K562 (cell line): ENCODE measurements at regions not wholly inside any gene's neighbourhood (a gene's known extent, or its start where the extent isn't known, plus 50 kb on each side); places are given as distances from the start of the nearest gene placed in this dataset.
"Not testable (repeated sequence)": the region's sequence is repeated elsewhere in the genome, so short reads cannot be mapped to it uniquely, and the experiment has no call there.

Source experiments
- ATAC-seq: fragments of 200-7000 bp; cut with Tn5 transposase; 3 replicates; pipeline ENCODE4 v1.9.1; 2020; ENCODE audit warnings: moderate library complexity
- BruUV-seq: library from RNA; stranded (reverse); fragments of 400-500 nt; replicated peaks from 2 replicates; lab custom pipeline; 2021; lab: Mats Ljungman, UMichigan
- CTCF ChIA-PET: fragments of 300-600 bp; formaldehyde crosslinking; extraction: SDS; loops from one replicate; lab custom pipeline; 2021; ENCODE audit warnings: low intra/inter-chr PET ratio; lab: Yijun Ruan, JAX
- POLR2A ChIA-PET: fragments of 300-600, 350-650 bp; sonication (Branson Sonifier 250); formaldehyde crosslinking; extraction: SDS; loops from one replicate; lab custom pipeline; 2021; ENCODE audit warnings: antibody characterized with exemption, inconsistent platforms; lab: Yijun Ruan, JAX
- DNase-seq, 4 experiments: peaks; one replicate each; pipeline versions ENCODE4 v3.0.0 to v3.0.0-alpha.2; 2011 to 2018; ENCODE audit warnings: low spot score in 3 of 4, mixed read lengths in 3 of 4; ENCODE audit errors: extremely low read depth in 1 of 4
- FAIRE-seq: peaks from 2 replicates; lab custom pipeline; 2011; peaks lifted over from hg19 to GRCh38; lab: Jason Lieb, UNC
- H2AFZ ChIP-seq: 2 replicates; pipeline ENCODE4 v1.6.0; 2011; ENCODE audit warnings: low read depth, low read length, control low read depth, inconsistent platforms
- H3K27ac ChIP-seq: fragments of 200-600 bp; 3 replicates; pipeline ENCODE4 v1.8.0; 2011; ENCODE audit warnings: low read depth, mild to moderate bottlenecking, control low read depth, inconsistent platforms, low read length, moderate library complexity, mixed read lengths; ENCODE audit errors: extremely low read depth
- H3K27me3 ChIP-seq, 2 experiments: fragments of 300-600 bp in 1 of 2; 2 replicates in 1 of 2; 3 replicates in 1 of 2; pipeline versions ENCODE4 v1.6.0 to v1.8.0; 2011; ENCODE audit warnings: inconsistent platforms in 2 of 2, low read length in 2 of 2, mild to moderate bottlenecking in 1 of 2, mixed read lengths in 1 of 2, moderate library complexity in 1 of 2; ENCODE audit not compliant: control insufficient read depth in 2 of 2, insufficient read depth in 2 of 2
- H3K36me3 ChIP-seq: fragments of 300-600 bp; 3 replicates; pipeline ENCODE4 v1.8.0; 2011; ENCODE audit warnings: mild to moderate bottlenecking, low read length, inconsistent platforms; ENCODE audit not compliant: control insufficient read depth, insufficient read depth
- H3K4me1 ChIP-seq, 2 experiments: fragments of 200-600 bp in 1 of 2; replicated peaks in 1 of 2; 2 replicates in 1 of 2; 3 replicates in 1 of 2; pipeline versions ENCODE4 v1.5.1 to v1.8.0; 2011; ENCODE audit warnings: inconsistent platforms in 2 of 2, low read length in 2 of 2, mild to moderate bottlenecking in 1 of 2, mixed read lengths in 1 of 2, moderate library complexity in 1 of 2; ENCODE audit not compliant: control insufficient read depth in 2 of 2, insufficient read depth in 2 of 2
- H3K4me2 ChIP-seq: 2 replicates; pipeline ENCODE4 v1.6.1; 2011; ENCODE audit warnings: low read length, control low read depth, inconsistent platforms, mixed read lengths; ENCODE audit not compliant: insufficient read depth
- H3K4me3 ChIP-seq: fragments of 200-600 bp; sonication (generic), shearing (Covaris generic); 2 replicates; pipeline ENCODE4 v1.5.1; 2016; ENCODE audit warnings: control low read depth, inconsistent platforms
- H3K79me2 ChIP-seq: fragments of 200-600 bp; 3 replicates; pipeline ENCODE4 v1.8.0; 2011; ENCODE audit warnings: low read length, inconsistent platforms; ENCODE audit not compliant: control insufficient read depth, insufficient read depth
- H3K9ac ChIP-seq, 2 experiments: 2 replicates each; pipeline versions ENCODE4 v1.6.0 to v1.6.1; 2011; ENCODE audit warnings: low read depth in 2 of 2, low read length in 2 of 2, control low read depth in 1 of 2, inconsistent platforms in 1 of 2, mild to moderate bottlenecking in 1 of 2, mixed read lengths in 1 of 2; ENCODE audit not compliant: insufficient read depth in 1 of 2
- H3K9me1 ChIP-seq: one replicate; pipeline ENCODE4 v1.6.0; 2011; ENCODE audit warnings: inconsistent platforms, mild to moderate bottlenecking, low read length, moderate library complexity; ENCODE audit not compliant: control insufficient read depth, insufficient read depth
- H3K9me3 ChIP-seq: replicated peaks from 2 replicates; pipeline ENCODE4 v1.5.1; 2011; ENCODE audit warnings: low read depth, low read length, inconsistent platforms; ENCODE audit not compliant: control insufficient read depth, insufficient read depth
- H4K20me1 ChIP-seq: replicated peaks from 2 replicates; pipeline ENCODE4 v1.6.1; 2011; ENCODE audit warnings: low read length, inconsistent platforms, mixed read lengths; ENCODE audit not compliant: control insufficient read depth, insufficient read depth
- ELF2 ChIP-seq: fragments of 250-450 bp; sonication (Bioruptor Pico); IDR thresholded peaks from 2 replicates; pipeline ENCODE4 v1.5.0; 2021; ENCODE audit warnings: mild to moderate bottlenecking
- LARP7 ChIP-seq: fragments of 450-650 bp; IDR thresholded peaks from 2 replicates; pipeline ENCODE4 v1.6.1; 2016
- MTA3 ChIP-seq: fragments of 450-650 bp; formaldehyde crosslinking; IDR thresholded peaks from 2 replicates; pipeline ENCODE4 v1.6.1; 2017; ENCODE audit warnings: mild to moderate bottlenecking, borderline replicate concordance
- NFE2L1 ChIP-seq: fragments of 450-650 bp; IDR thresholded peaks from 2 replicates; pipeline ENCODE4 v1.6.1; 2016; ENCODE audit warnings: missing genetic modification characterization, low read depth, mild to moderate bottlenecking, missing compliant biosample characterization, moderate library complexity, borderline replicate concordance
- POLR2G ChIP-seq: fragments of 200-400 bp; formaldehyde crosslinking; IDR thresholded peaks from 2 replicates; pipeline ENCODE4 v1.6.1; 2017; ENCODE audit warnings: low read depth, mild to moderate bottlenecking, antibody characterized with exemption, low read length, moderate library complexity
- SNRNP70 ChIP-seq: fragments of 200-400 bp; formaldehyde crosslinking; optimal IDR thresholded peaks from 2 replicates; pipeline ENCODE3; 2017; ENCODE audit warnings: low read depth, low read length
- SREBF2 ChIP-seq: sonication (generic); formaldehyde crosslinking; IDR thresholded peaks from 2 replicates; pipeline ENCODE4 v1.4.0; 2020; ENCODE audit warnings: mild to moderate bottlenecking, missing genetic modification reagents
- TEAD4 ChIP-seq, 2 experiments: sonication (generic) in 1 of 2; formaldehyde crosslinking in 1 of 2; IDR thresholded peaks; 2 replicates each; pipeline versions ENCODE4 v1.6.1 to v1.8.0; 2012 to 2022; ENCODE audit warnings: borderline replicate concordance in 1 of 2, inconsistent platforms in 1 of 2, low read length in 1 of 2, mild to moderate bottlenecking in 1 of 2, missing genetic modification reagents in 1 of 2
- XRCC3 ChIP-seq: fragments of 450-650 bp; IDR thresholded peaks from 2 replicates; pipeline ENCODE4 v1.6.1; 2017; ENCODE audit warnings: mild to moderate bottlenecking, moderate library complexity
- ZNF24 ChIP-seq: fragments of 450-650 bp; IDR thresholded peaks from 2 replicates; pipeline ENCODE4 v1.6.1; 2016
- ZNF282 ChIP-seq: sonication (generic); formaldehyde crosslinking; IDR thresholded peaks from 2 replicates; pipeline ENCODE4 v1.8.1; 2023; ENCODE audit warnings: missing genetic modification reagents
- ZNF3 ChIP-seq: fragments of 250-450 bp; sonication (Bioruptor Pico); IDR thresholded peaks from 2 replicates; pipeline ENCODE4 v1.5.0; 2021; ENCODE audit warnings: mild to moderate bottlenecking, moderate library complexity
- WGBS: fragments of 100-300 bp; shearing (Covaris generic); methylation state at CpG from one replicate; pipeline ENCODE4 v1.1.6; 2016; ENCODE audit warnings: low coverage, mixed read lengths; ENCODE audit not compliant: insufficient coverage; ENCODE audit errors: missing lambda C conversion rate; 5-methylcytosine and 5-hydroxymethylcytosine counted together
- in situ Hi-C: fragments of 300-500 bp; cut with MboI; formaldehyde crosslinking; loops from 4 replicates; pipeline ENCODE4 v1.15.0; 2018; ENCODE audit warnings: inconsistent platforms, mixed read lengths
- intact Hi-C: fragments of 100-400 bp; cut with micrococcal nuclease; formaldehyde crosslinking; loops from 2 replicates; pipeline ENCODE4 v1.14.2; 2022
- TF ChIP-seq, protein P1 (sequence below): fragments of 450-650 bp; IDR thresholded peaks from 2 replicates; pipeline ENCODE4 v1.6.1; 2016; ENCODE audit warnings: missing biosample characterization, missing genetic modification characterization

- Histone ChIP-seq H3K79me2 (no peaks in the 10 kb centered on the region), H3K4me1 (no peaks in the 10 kb centered on the region), H4K20me1 (no peaks in the 10 kb centered on the region), H2AFZ (no peak overlapping the region), H3K9me3 (no peaks in the 10 kb centered on the region), H3K4me2 (no peak overlapping the region), H3K27me3 (peaks cover 5 to 39% of the 10 kb centered on the region in 2 experiments; a peak in 4 of 5 replicates), H3K27ac (no peak overlapping the region), H3K9me1 (no peaks in the 10 kb centered on the region), H3K36me3 (no peaks in the 10 kb centered on the region), H3K9ac (no peak overlapping the region), H3K4me3 (no peak overlapping the region)
- in situ Hi-C loops: no loop called here
- DNase-seq (no peak), ATAC-seq (no peak), FAIRE-seq (no peak)
- ChIA-PET POLR2A (interaction anchor here (0.6 kb wide), 1 partner anchor 195 kb away, joined by 3 read pairs; no protein-coding TSS in a partner anchor), CTCF (no interaction called here)
- intact Hi-C loops: no loop called here
- no TSS peak for BruUV-seq
- no peak for TF ChIP-seq ZNF3 (CRISPR knock-in tag)
- no peak for TF ChIP-seq MTA3
- no peak for TF ChIP-seq SNRNP70
- no peak for TF ChIP-seq ZNF282 (CRISPR knock-in tag)
- no peak for TF ChIP-seq XRCC3
- no peak for TF ChIP-seq ZNF24
- no peak for TF ChIP-seq SREBF2 (CRISPR knock-in tag)
- TF ChIP-seq TEAD4 (IDR thresholded peaks at IDR 0.05; ENCODE audit: low read length): no peak
- no peak for TF ChIP-seq TEAD4 (CRISPR knock-in tag; IDR thresholded peaks at IDR 0.05; ENCODE audit: borderline replicate concordance)
- no peak for TF ChIP-seq NFE2L1 (tag)
- TF ChIP-seq LARP7: no peak
- TF ChIP-seq ELF2 (CRISPR knock-in tag): no peak
- TF ChIP-seq, protein P1, sequence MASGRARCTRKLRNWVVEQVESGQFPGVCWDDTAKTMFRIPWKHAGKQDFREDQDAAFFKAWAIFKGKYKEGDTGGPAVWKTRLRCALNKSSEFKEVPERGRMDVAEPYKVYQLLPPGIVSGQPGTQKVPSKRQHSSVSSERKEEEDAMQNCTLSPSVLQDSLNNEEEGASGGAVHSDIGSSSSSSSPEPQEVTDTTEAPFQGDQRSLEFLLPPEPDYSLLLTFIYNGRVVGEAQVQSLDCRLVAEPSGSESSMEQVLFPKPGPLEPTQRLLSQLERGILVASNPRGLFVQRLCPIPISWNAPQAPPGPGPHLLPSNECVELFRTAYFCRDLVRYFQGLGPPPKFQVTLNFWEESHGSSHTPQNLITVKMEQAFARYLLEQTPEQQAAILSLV (tag): no peak
- TF ChIP-seq POLR2G: no peak
Measured at GRCh38 chr9:108775901-108776306, 79.9 kb downstream of the ACTL7B start.

DNA sequence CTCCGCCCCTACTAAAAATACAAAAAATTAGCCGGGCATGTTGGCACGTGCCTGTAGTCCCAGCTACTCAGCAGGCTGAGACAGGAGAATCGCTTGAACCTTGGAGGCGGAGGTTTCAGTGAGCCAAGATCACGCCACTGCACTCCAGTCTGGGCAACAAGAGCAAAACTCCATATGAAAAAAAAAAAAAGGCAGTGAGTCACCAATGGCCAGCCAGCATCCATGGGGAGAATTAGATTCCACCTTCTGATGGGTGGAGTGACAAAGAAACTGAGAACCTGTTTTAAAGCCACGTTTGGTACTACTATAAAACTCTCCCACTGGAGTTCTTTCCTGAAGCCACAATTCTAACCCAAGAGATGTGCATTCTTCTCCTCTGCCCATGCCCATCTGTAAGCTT, 81.7 kb downstream of the ACTL7B start:
- H2AFZ ChIP-seq, DNase-seq, BruUV-seq, H3K27ac ChIP-seq, ATAC-seq, H3K4me1 ChIP-seq, CTCF ChIA-PET, POLR2A ChIA-PET, H3K9ac ChIP-seq, in situ Hi-C loops, H3K9me1 ChIP-seq, intact Hi-C loops, H3K9me3 ChIP-seq, FAIRE-seq, H3K4me3 ChIP-seq, H3K36me3 ChIP-seq, H3K79me2 ChIP-seq, H3K4me2 ChIP-seq, H4K20me1 ChIP-seq: not testable (repeated sequence)
- peaks cover 5 to 28% of the 10 kb centered on the region in 2 experiments; a peak in 3 of 5 replicates for H3K27me3 ChIP-seq
- WGBS: 2% methylated on average over 5 of the region's 7 CpGs
